Embryonic facial prominence (tissue), 1 donor: ENCODE measurements at regions not wholly inside any gene's neighbourhood (a gene's known extent, or its start where the extent isn't known, plus 50 kb on each side); places are given as distances from the start of the nearest gene placed in this dataset.
"Not testable (repeated sequence)": the region's sequence is repeated elsewhere in the genome, so short reads cannot be mapped to it uniquely, and the experiment has no call there.

Experiments
- DNase-seq: peaks from one replicate; pipeline ENCODE4 v3.0.0-alpha.2; 2016; ENCODE audit errors: extremely low spot score

GRCh38 chr18:40163254-40163653 lies 1791.8 kb upstream of the PIK3C3 start:
- no peak for DNase-seq

- DNase-seq = no peak
These were observed 1794.7 kb upstream of the PIK3C3 start for GRCh38 chr18:40160361-40160760.

- peak; percentile 40 for DNase-seq
These were observed 1795.7 kb upstream of the PIK3C3 start for GRCh38 chr18:40159141-40160017.

- no peak for DNase-seq
These were observed 1797.9 kb upstream of the PIK3C3 start for GRCh38 chr18:40157120-40157519.

GRCh38 chr18:40152859-40153258 lies 1802.2 kb upstream of the PIK3C3 start:
- no peak for DNase-seq

GRCh38 chr18:40148960-40149359 lies 1806.1 kb upstream of the PIK3C3 start:
- DNase-seq = no peak

- no peak for DNase-seq
These were observed 1821.8 kb upstream of the PIK3C3 start for GRCh38 chr18:40133253-40133652.

- DNase-seq = not testable (repeated sequence)
These were observed 1822.6 kb upstream of the PIK3C3 start for GRCh38 chr18:40132438-40132837.

GRCh38 chr18:40124107-40124506 lies 1830.9 kb upstream of the PIK3C3 start:
- DNase-seq = no peak

- no peak for DNase-seq
These were observed 1834.1 kb upstream of the PIK3C3 start for GRCh38 chr18:40120796-40121391.

- no peak for DNase-seq
These were observed 1834.7 kb upstream of the PIK3C3 start for GRCh38 chr18:40120356-40120755.

- DNase-seq = not testable (repeated sequence)
These were observed 1835.5 kb upstream of the PIK3C3 start for GRCh38 chr18:40119581-40119980.

GRCh38 chr18:40110455-40110854 lies 1844.6 kb upstream of the PIK3C3 start:
- DNase-seq = no peak

GRCh38 chr18:40109252-40110049 lies 1845.6 kb upstream of the PIK3C3 start:
- no peak for DNase-seq

GRCh38 chr18:40108596-40108995 lies 1846.4 kb upstream of the PIK3C3 start:
- DNase-seq = no peak

GRCh38 chr18:40102903-40103302 lies 1852.1 kb upstream of the PIK3C3 start:
- DNase-seq = no peak

- no peak for DNase-seq
These were observed 1855.4 kb upstream of the PIK3C3 start for GRCh38 chr18:40099641-40100040.

- DNase-seq = no peak
These were observed 1858.4 kb upstream of the PIK3C3 start for GRCh38 chr18:40096675-40097074.

- DNase-seq = no peak
These were observed 1860.6 kb upstream of the PIK3C3 start for GRCh38 chr18:40094441-40094840.

- no peak for DNase-seq
These were observed 1866.9 kb upstream of the PIK3C3 start for GRCh38 chr18:40088130-40088529.

- DNase-seq = no peak
These were observed 1875.2 kb upstream of the PIK3C3 start for GRCh38 chr18:40079786-40080185.

GRCh38 chr18:40075616-40076015 lies 1879.4 kb upstream of the PIK3C3 start:
- no peak for DNase-seq
